H1 (cell line): ENCODE measurements at regions not wholly inside any gene's neighbourhood (a gene's known extent, or its start where the extent isn't known, plus 50 kb on each side); places are given as distances from the start of the nearest gene placed in this dataset.

Experiments
- CTCF ChIA-PET: fragments of 300-600 bp; sonication (Branson Sonifier 250); formaldehyde crosslinking; loops from one replicate; lab custom pipeline; 2021; ENCODE audit not compliant: partially characterized antibody; lab: Charles Lee
- POLR2A ChIA-PET: fragments of 300-600 bp; sonication (Branson Sonifier 250); formaldehyde crosslinking; loops from one replicate; lab custom pipeline; 2021; ENCODE audit warnings: inconsistent platforms; ENCODE audit not compliant: partially characterized antibody; lab: Charles Lee
- DNase-seq, 2 experiments: peaks; one replicate each; pipeline versions ENCODE4 v3.0.0 to v3.0.0-alpha.2; 2010 to 2022; ENCODE audit warnings: low spot score in 2 of 2, low read depth in 1 of 2, mixed read lengths in 1 of 2
- FAIRE-seq: peaks from 2 replicates; lab custom pipeline; 2011; peaks lifted over from hg19 to GRCh38; lab: Jason Lieb, UNC
- H2AFZ ChIP-seq: 2 replicates; pipeline ENCODE4 v1.8.1; 2012; ENCODE audit warnings: low read length, inconsistent platforms
- H2AK5ac ChIP-seq: 2 replicates; pipeline ENCODE4 v1.6.1; 2013; ENCODE audit warnings: low read depth, low read length
- H2BK120ac ChIP-seq: replicated peaks from 2 replicates; pipeline ENCODE3; 2013; ENCODE audit warnings: low read depth, low read length, inconsistent platforms
- H2BK12ac ChIP-seq: 2 replicates; pipeline ENCODE4 v1.6.1; 2013; ENCODE audit warnings: low read depth, low read length
- H2BK15ac ChIP-seq: 2 replicates; pipeline ENCODE4 v1.6.1; 2013; ENCODE audit warnings: low read length
- H2BK20ac ChIP-seq: 2 replicates; pipeline ENCODE4 v1.6.1; 2013; ENCODE audit warnings: low read length
- H2BK5ac ChIP-seq: 2 replicates; pipeline ENCODE4 v1.6.1; 2013; ENCODE audit warnings: low read depth, low read length
- H3K14ac ChIP-seq: 2 replicates; pipeline ENCODE4 v1.6.1; 2013; ENCODE audit warnings: inconsistent platforms; ENCODE audit not compliant: insufficient read length
- H3K18ac ChIP-seq: 2 replicates; pipeline ENCODE4 v1.6.1; 2013; ENCODE audit warnings: low read length; ENCODE audit errors: extremely low read depth
- H3K23ac ChIP-seq: 2 replicates; pipeline ENCODE4 v1.6.1; 2013; ENCODE audit warnings: inconsistent platforms; ENCODE audit not compliant: insufficient read length
- H3K23me2 ChIP-seq: 2 replicates; pipeline ENCODE4 v1.6.1; 2013; ENCODE audit warnings: low read depth, low read length
- H3K27ac ChIP-seq: 2 replicates; pipeline ENCODE4 v1.6.1; 2011; ENCODE audit warnings: low read depth, low read length, inconsistent platforms
- H3K27me3 ChIP-seq, 4 experiments: replicated peaks in 1 of 4; 1 replicate in 1 of 4; 2 replicates in 3 of 4; pipeline versions ENCODE4 v1.6.1 to v1.8.1; 2011 to 2013; ENCODE audit warnings: low read length in 3 of 4, mild to moderate bottlenecking in 3 of 4, inconsistent platforms in 2 of 4, mixed read lengths in 2 of 4, moderate library complexity in 1 of 4; ENCODE audit not compliant: control insufficient read depth in 3 of 4, insufficient read depth in 3 of 4; ENCODE audit errors: extremely low read depth in 1 of 4
- H3K36me3 ChIP-seq, 4 experiments: 2 replicates each; pipeline versions ENCODE4 v1.6.1 to v1.8.1; 2011 to 2013; ENCODE audit warnings: mild to moderate bottlenecking in 4 of 4, low read length in 3 of 4, moderate library complexity in 2 of 4, control low read depth in 1 of 4, inconsistent platforms in 1 of 4; ENCODE audit not compliant: insufficient read depth in 4 of 4, control insufficient read depth in 2 of 4
- H3K4ac ChIP-seq: replicated peaks from 2 replicates; pipeline ENCODE3; 2013; ENCODE audit warnings: low read length, low read depth, mixed read lengths, inconsistent platforms; ENCODE audit not compliant: insufficient read length
- H3K4me1 ChIP-seq, 4 experiments: replicated peaks in 1 of 4; 1 replicate in 1 of 4; 2 replicates in 3 of 4; pipeline versions ENCODE4 v1.6.1 to v1.8.1; 2011 to 2013; ENCODE audit warnings: low read length in 3 of 4, inconsistent platforms in 2 of 4, mixed read lengths in 1 of 4; ENCODE audit not compliant: insufficient read depth in 4 of 4, control insufficient read depth in 3 of 4
- H3K4me2 ChIP-seq, 2 experiments: 2 replicates each; pipeline versions ENCODE4 v1.6.1 to v1.8.1; 2011 to 2013; ENCODE audit warnings: low read depth in 2 of 2, low read length in 2 of 2, control low read depth in 1 of 2, inconsistent platforms in 1 of 2, mild to moderate bottlenecking in 1 of 2; ENCODE audit not compliant: insufficient read depth in 1 of 2
- H3K4me3 ChIP-seq, 4 experiments: fragments of 200-600, 300-600 bp in 1 of 4; sonication (generic), shearing (Covaris generic), sonication (Bioruptor Twin) in 1 of 4; 2 replicates each; pipeline versions ENCODE4 v1.5.1 to v1.8.1; 2011 to 2016; ENCODE audit warnings: low read length in 4 of 4, low read depth in 3 of 4, control low read depth in 2 of 4, inconsistent platforms in 2 of 4, mild to moderate bottlenecking in 2 of 4, mixed read lengths in 1 of 4, moderate library complexity in 1 of 4; ENCODE audit not compliant: insufficient read depth in 2 of 4; ENCODE audit errors: extremely low read depth in 1 of 4
- H3K56ac ChIP-seq: replicated peaks from 2 replicates; pipeline ENCODE3; 2013; ENCODE audit warnings: low read depth, mild to moderate bottlenecking, mixed read lengths, low read length, inconsistent platforms; ENCODE audit not compliant: insufficient read length
- H3K79me1 ChIP-seq: 2 replicates; pipeline ENCODE4 v1.6.1; 2013; ENCODE audit warnings: low read depth, low read length, control low read depth
- H3K79me2 ChIP-seq, 2 experiments: 2 replicates each; pipeline versions ENCODE4 v1.6.1 to v1.8.1; 2012 to 2013; ENCODE audit warnings: low read length in 2 of 2, mild to moderate bottlenecking in 2 of 2, inconsistent platforms in 1 of 2; ENCODE audit not compliant: insufficient read depth in 2 of 2, control insufficient read depth in 1 of 2
- H3K9ac ChIP-seq, 4 experiments: replicated peaks in 1 of 4; 1 replicate in 1 of 4; 2 replicates in 3 of 4; pipeline versions ENCODE4 v1.6.1 to v1.8.1; 2011 to 2013; ENCODE audit warnings: low read depth in 3 of 4, low read length in 3 of 4, control low read depth in 2 of 4, mild to moderate bottlenecking in 2 of 4, moderate library complexity in 2 of 4, inconsistent platforms in 1 of 4; ENCODE audit errors: extremely low read depth in 1 of 4
- H3K9me3 ChIP-seq, 2 experiments: 2 replicates each; pipeline versions ENCODE4 v1.6.1 to v1.8.1; 2012 to 2013; ENCODE audit warnings: mild to moderate bottlenecking in 2 of 2, moderate library complexity in 2 of 2, control low read depth in 1 of 2, inconsistent platforms in 1 of 2, low read depth in 1 of 2, low read length in 1 of 2, mixed read lengths in 1 of 2; ENCODE audit not compliant: insufficient read depth in 2 of 2
- H4K20me1 ChIP-seq, 2 experiments: replicated peaks in 1 of 2; 2 replicates each; pipeline versions ENCODE3 to v1.8.1; 2011 to 2013; ENCODE audit warnings: inconsistent platforms in 2 of 2, low read length in 2 of 2, mild to moderate bottlenecking in 1 of 2; ENCODE audit not compliant: insufficient read depth in 2 of 2, control insufficient read depth in 1 of 2
- H4K5ac ChIP-seq: 2 replicates; pipeline ENCODE4 v1.6.1; 2013; ENCODE audit warnings: low read length, low read depth, mixed read lengths, inconsistent platforms; ENCODE audit not compliant: insufficient read length
- H4K8ac ChIP-seq: 2 replicates; pipeline ENCODE4 v1.8.0; 2013; ENCODE audit warnings: mild to moderate bottlenecking, moderate library complexity, low read length, inconsistent platforms; ENCODE audit not compliant: insufficient read depth; ENCODE audit errors: extremely low read depth
- H4K91ac ChIP-seq: replicated peaks from 2 replicates; pipeline ENCODE3; 2013; ENCODE audit warnings: low read length, mixed read lengths, inconsistent platforms; ENCODE audit not compliant: insufficient read length
- FOSL1 ChIP-seq: IDR thresholded peaks from 2 replicates; pipeline ENCODE4 v1.6.1; 2011; ENCODE audit warnings: mild to moderate bottlenecking, low read depth, low read length, moderate library complexity; ENCODE audit not compliant: insufficient read depth
- KDM5A ChIP-seq: fragments of 200-600 bp; IDR thresholded peaks from 2 replicates; pipeline ENCODE4 v1.7.1; 2012; ENCODE audit warnings: mild to moderate bottlenecking, low read length, inconsistent platforms, mixed read lengths
- SIRT6 ChIP-seq: IDR thresholded peaks from one replicate; pipeline ENCODE4 v1.7.1; 2012; ENCODE audit warnings: low read length, inconsistent platforms
- WGBS, 2 experiments: shearing (Covaris generic) in 1 of 2; methylation state at CpG; one replicate each; pipeline versions ENCODE4 v1.1.6 to v1.1.7; 2013 to 2015; ENCODE audit warnings: low lambda C conversion rate in 2 of 2, mixed read lengths in 2 of 2, inconsistent platforms in 1 of 2, low coverage in 1 of 2, missing lambda C conversion rate in 1 of 2; ENCODE audit not compliant: insufficient replicate concordance in 2 of 2, insufficient coverage in 1 of 2, insufficient read length in 1 of 2; ENCODE audit errors: extremely low coverage in 1 of 2, missing lambda C conversion rate in 1 of 2; 5-methylcytosine and 5-hydroxymethylcytosine counted together

- no peak overlapping the region for H3K56ac ChIP-seq
- no peaks in the 10 kb centered on the region for H3K9me3 ChIP-seq
- H4K5ac ChIP-seq: no peak overlapping the region
- H3K23ac ChIP-seq: no peak overlapping the region
- H3K14ac ChIP-seq: no peak overlapping the region
- 94% methylated on average over 4 of the region's 4 CpGs; no CpG with 5 or more reads in 1 of the 2 experiments for WGBS, 2 experiments
- no peaks in the 10 kb centered on the region for H3K79me1 ChIP-seq
- no peaks in the 10 kb centered on the region for H4K20me1 ChIP-seq
- no peaks in the 10 kb centered on the region for H3K79me2 ChIP-seq
- H2BK15ac ChIP-seq: no peak overlapping the region
- H2BK5ac ChIP-seq: no peak overlapping the region
- H2BK120ac ChIP-seq: no peak overlapping the region
- H3K4me2 ChIP-seq: no peak overlapping the region
- H2BK12ac ChIP-seq: no peak overlapping the region
- peaks cover 9 to 17% (median 17%) of the 10 kb centered on the region in 4 experiments for H3K4me1 ChIP-seq
- no peak overlapping the region for H3K4ac ChIP-seq
- no peak overlapping the region for H3K4me3 ChIP-seq
- no peak overlapping the region for H4K8ac ChIP-seq
- H3K27me3 ChIP-seq: peaks cover 0 to 9% (median 5%) of the 10 kb centered on the region in 4 experiments; a peak in 6 of 7 replicates
- TF ChIP-seq SIRT6 (no peak), KDM5A (no peak), FOSL1 (no peak)
- no peak overlapping the region for H4K91ac ChIP-seq
- H3K9ac ChIP-seq: no peak overlapping the region
- H3K36me3 ChIP-seq: no peaks in the 10 kb centered on the region
- no peak overlapping the region for H3K27ac ChIP-seq
- no peak overlapping the region for H2AK5ac ChIP-seq
- no peak for DNase-seq
- 0 out of 2 replicates have a peak, but pooled peaks cover 4% of the 10 kb centered on the region for H3K23me2 ChIP-seq
- CTCF ChIA-PET: no interaction called here
- POLR2A ChIA-PET: no interaction called here
- FAIRE-seq: no peak
- H3K18ac ChIP-seq: no peak overlapping the region
- no peak overlapping the region for H2AFZ ChIP-seq
- H2BK20ac ChIP-seq: no peak overlapping the region
These were observed 342.1 kb downstream of the SLC4A3 start for GRCh38 chr2:219969508-219969907.
